ENCODE measurements at regions not wholly inside any gene's neighbourhood (a gene's known extent, or its start where the extent isn't known, plus 50 kb on each side); places are given as distances from the start of the nearest gene placed in this dataset.

- no peak for TF ChIP-seq POLR2AphosphoS5 (IDR thresholded peaks at IDR 0.05; ENCODE audit: low read depth)
- TF ChIP-seq REST (IDR thresholded peaks at IDR 0.05; ENCODE audit: insufficient replicate concordance, low read depth), result no peak
- TF ChIP-seq SPI1 (IDR thresholded peaks at IDR 0.05; ENCODE audit: borderline replicate concordance, low read depth), result no peak
- TF ChIP-seq CTCF (IDR thresholded peaks at IDR 0.05; ENCODE audit: insufficient read depth, low read length), result no peak
- no peak for TF ChIP-seq GABPA (IDR thresholded peaks at IDR 0.05; ENCODE audit: low read depth)
- no peaks in the 10 kb centered on the region for H3K27me3 ChIP-seq (ENCODE audit: insufficient read depth, poor library complexity, severe bottlenecking)
- DNase-seq (ENCODE audit: low read depth in 1 of 2, low spot score in 1 of 2), result no peak
- H3K4me3 ChIP-seq (replicated peaks; ENCODE audit: insufficient read depth, low read length), result no peak overlapping the region
- no peak overlapping the region for H3K27ac ChIP-seq (replicated peaks)
These were observed 342.3 kb upstream of the NRP1 start for GRCh38 chr10:33676606-33677339.

- H3K27ac ChIP-seq (replicated peaks), result no peak overlapping the region
- DNase-seq (ENCODE audit: low read depth in 1 of 2, low spot score in 1 of 2), result no peak
- no peak overlapping the region for H3K4me3 ChIP-seq (replicated peaks; ENCODE audit: insufficient read depth, low read length)
These were observed 340.6 kb upstream of the NRP1 start for GRCh38 chr10:33674986-33675599.

More at GRCh38 chr10:33674986-33675599, 340.6 kb upstream of the NRP1 start:
- TF ChIP-seq REST (IDR thresholded peaks at IDR 0.05; ENCODE audit: insufficient replicate concordance, low read depth) (no peak), GABPA (IDR thresholded peaks at IDR 0.05; ENCODE audit: low read depth) (no peak), SPI1 (IDR thresholded peaks at IDR 0.05; ENCODE audit: borderline replicate concordance, low read depth) (no peak), POLR2AphosphoS5 (IDR thresholded peaks at IDR 0.05; ENCODE audit: low read depth) (no peak), CTCF (IDR thresholded peaks at IDR 0.05; ENCODE audit: insufficient read depth, low read length) (no peak)
- H3K27me3 ChIP-seq (ENCODE audit: insufficient read depth, poor library complexity, severe bottlenecking), result no peaks in the 10 kb centered on the region

All from HL-60 (cell line).